HG03103 (cell line): ENCODE measurements at regions not wholly inside any gene's neighbourhood (a gene's known extent, or its start where the extent isn't known, plus 50 kb on each side); places are given as distances from the start of the nearest gene placed in this dataset.
"Not testable (repeated sequence)": the region's sequence is repeated elsewhere in the genome, so short reads cannot be mapped to it uniquely, and the experiment has no call there.

Experiments used
- ATAC-seq: cut with Tn5 transposase; IDR thresholded peaks from one replicate; pipeline ENCODE4 v1.9.1; 2021; ENCODE audit warnings: low read depth; ENCODE audit not compliant: unreplicated experiment

DNA sequence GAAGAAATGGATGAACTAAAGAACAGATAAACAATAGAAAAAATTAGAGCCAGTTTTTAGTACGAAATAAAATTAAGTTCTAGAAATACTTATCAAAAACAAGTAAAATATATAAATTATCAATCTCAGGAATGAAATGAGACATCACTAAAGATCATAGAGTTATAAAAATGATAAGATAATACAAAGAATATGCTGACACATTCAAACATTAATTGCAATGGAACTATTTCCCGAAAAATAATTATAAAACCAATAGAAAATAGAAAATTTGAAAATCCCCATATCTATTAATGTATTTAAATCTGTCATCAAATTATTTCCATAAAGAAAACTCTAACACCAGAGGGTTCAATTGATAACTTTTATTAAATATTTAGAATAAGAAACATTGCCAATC, 458.1 kb upstream of the MBL2 start:
- ATAC-seq = no peak

DNA sequence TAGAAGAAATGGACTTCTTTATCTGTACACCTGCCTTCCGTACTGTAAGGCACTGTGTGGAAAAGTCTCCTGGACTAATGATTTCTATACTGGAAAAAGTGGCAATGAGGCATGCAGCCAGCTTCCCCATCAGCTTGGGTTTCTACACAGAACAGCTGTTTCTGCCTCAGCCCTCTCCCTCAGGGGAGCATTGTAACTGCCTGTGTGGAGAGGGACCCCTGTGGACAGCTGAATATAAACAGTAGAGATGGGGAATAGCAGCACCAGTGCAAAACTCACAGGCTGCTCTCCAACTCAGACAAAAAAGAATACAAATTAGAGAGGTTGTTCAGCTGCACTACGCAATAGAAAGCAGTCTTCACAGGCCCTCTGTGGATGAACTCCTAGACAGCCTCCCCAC, 451.3 kb upstream of the MBL2 start:
- ATAC-seq = no peak

DNA sequence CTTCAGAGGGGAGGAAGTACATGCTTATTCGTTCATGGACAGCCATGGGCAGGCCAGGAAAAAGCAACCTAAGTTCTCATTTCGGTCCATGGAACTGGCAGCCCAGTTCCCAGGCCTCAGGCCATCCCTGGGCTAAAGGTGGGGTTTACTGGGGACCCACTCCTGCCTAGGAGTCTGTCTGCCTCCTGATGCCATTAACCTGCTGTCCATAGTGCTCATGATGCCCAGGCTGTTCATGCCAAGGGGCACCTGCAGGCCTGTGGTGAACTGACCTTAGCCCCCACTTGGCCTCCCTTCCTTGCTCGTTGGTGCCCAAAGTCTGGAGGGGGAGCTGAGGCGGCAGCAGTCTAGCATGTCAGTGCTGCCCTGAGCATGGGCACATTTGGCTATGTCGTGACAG, 450.2 kb upstream of the MBL2 start:
- no peak for ATAC-seq

DNA sequence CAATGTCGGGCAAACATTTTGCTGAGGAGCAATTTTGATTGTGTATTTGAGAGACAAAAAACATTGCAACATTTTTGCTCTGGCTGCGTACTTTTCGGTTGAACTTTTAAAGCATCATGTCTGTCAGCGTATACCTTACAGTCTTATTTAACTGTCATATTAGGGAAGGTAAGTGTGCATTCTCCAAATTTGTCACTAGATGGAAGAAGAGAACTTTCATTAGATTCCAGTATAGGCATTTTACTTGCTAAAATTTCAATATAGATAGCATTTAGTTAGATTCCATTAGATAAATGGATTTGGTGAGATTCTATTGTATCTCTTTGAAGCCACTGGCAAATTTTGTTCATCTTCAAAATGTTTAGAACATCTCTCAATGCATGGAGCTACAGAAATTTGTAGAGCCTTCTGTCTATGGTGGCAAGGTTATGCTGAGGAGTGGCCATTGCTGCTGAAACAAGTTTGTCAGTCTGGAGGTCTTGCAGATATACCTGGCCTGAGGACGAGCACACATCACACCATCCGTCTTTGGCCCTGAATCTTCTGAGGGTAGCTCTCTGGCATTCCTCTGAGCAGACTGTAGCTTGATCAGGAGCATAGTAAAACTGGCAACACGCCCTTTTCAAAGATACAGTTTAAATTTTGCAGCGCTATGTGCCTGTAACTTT, 437.5 kb upstream of the MBL2 start:
- ATAC-seq = no peak

DNA sequence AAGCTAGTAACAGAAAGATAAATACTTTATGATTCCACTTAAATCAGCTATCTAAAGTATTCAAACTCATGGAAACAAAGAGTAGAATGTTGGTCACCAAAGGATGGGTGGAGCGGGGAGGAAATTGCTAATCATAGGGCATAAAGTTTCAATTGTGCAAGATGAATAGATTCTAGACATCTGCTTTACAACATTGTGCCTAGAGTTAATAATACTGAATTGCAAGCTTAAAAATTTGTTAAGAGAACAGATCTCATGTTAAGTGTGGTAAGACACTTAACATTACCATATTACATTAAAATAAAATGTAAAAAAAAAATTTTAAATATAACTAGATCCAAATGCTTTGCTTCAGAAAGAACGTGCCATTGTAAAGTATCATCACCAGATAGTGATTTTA, 411.1 kb upstream of the MBL2 start:
- no peak for ATAC-seq

DNA sequence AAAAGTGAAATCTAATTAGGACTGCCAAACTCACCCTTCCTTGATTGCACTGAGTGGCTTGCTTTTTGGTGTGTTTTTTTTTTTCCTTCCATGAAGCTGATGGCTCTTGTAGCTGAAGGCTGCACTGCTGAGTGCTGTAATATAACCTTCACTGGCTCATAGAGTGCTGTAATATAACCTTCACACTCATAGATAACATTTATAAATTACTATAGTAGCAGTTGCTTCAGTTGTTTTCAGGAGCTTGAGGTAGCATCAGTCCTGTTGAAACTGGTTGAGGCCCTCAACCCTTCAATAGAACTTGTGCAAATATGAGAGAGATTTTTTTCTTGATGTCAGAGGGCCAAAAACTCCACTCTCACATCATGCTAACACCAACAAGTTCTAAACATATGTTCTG, 404.9 kb upstream of the MBL2 start:
- no peak for ATAC-seq

DNA sequence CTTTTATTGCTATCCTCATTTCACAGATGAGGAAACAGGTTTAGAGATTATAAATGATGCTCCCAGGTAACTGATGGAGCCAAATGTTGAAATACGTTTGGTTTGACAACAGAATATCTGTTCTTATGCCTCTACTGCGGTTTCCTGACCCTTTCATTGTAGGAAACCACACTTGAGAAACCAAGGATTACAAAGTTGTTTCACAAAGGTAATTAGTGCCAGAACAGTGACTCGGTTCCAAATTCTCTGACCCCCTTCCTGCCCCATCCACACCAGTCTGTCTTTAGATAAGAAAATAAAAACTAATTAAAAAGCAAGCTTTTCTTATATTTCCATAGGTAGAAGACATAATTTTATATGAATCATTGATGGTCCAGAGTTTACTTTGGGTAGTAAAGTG, 393.7 kb upstream of the MBL2 start:
- ATAC-seq = no peak

DNA sequence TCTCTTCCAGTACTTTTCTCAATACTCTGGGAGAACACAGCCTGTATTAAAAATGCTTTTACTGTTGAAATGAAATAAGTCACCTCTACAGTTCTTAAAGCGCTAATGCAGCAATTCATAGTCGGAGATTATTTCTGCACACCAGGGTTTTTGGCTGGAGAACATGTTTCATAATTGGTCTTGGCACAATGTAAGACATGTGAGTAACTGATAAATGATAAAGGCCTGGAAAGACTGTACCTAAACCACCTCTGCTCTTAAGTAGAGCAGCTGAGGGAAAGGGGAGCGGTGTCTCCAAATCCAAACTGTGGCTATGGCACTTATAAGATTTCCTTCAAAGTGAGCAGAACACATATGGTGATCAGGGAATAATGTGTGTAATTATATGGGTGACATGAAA, 390.3 kb upstream of the MBL2 start:
- no peak for ATAC-seq

DNA sequence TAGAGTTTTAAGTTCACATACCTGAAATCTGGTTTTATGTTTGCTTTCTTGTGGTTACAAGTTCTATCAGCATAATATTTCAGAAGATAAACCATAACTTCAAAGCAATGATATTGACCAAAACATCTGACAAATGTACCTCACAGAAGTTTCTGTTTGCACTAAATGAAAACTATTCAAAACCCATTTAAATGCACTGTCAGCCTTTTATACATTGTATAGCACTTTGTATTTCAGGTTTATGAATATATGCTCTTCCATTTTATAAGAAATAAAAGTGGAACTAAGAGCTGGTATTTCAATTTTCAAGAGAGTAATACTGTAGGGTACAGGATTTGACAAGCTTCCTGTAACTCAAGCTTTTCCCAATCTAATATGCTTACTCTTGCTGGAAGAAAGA, 388.6 kb upstream of the MBL2 start:
- ATAC-seq = no peak

DNA sequence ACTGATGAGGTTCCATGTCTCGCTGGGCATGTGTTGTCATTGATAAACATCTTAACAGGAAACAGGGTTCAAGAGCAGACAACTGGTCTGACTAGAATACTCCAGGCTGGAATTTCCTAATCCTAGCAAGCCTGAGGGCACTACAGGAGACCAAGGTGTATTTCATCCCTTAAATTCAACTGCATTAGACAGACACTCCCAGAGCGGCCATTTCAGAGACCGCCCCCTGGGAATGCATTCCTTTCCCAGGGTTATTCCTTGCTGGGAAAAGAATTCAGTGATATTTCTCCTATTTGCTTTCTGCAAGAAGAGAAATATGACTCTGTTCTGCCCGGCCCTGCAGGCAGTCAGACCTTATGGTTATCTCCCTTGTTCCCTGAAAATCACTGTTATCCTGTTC, 383.1 kb upstream of the MBL2 start:
- ATAC-seq = not testable (repeated sequence)

DNA sequence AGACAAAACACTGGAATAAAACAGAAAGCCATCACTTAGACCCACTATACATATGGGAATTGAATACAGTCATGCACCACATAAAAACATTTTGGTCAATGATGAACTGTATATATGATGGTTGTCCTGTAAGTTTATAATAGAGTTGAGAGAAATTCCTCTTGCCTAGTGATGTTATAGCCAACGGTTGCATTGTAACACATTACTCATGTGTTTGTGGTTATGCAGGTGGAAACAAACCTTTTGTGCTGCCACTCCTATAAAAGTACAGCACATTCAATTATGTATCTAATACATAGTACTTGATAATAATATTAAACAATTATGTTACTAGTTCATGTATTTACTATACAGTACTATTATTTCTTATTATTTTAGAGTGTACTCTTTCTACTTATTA, 381.2 kb upstream of the MBL2 start:
- ATAC-seq = no peak

DNA sequence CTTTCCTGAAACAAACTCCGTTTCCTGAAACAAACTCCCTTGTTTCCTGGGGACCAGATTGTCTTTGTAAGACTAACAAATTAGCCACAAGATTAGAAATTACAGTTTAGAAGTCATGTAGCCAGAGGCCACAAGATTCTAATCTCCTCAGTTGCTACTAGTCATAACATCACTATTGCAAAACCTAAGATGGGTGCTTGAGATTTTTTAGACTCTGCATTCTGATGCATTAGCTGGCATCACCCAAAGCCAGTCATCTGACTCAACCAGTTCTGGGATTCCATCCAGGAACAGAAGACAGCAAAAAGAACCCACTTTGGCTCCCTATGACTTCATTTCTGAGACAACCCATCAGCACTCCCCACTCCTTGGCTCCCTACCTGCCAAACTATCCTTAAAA, 367.9 kb upstream of the MBL2 start:
- ATAC-seq = no peak

DNA sequence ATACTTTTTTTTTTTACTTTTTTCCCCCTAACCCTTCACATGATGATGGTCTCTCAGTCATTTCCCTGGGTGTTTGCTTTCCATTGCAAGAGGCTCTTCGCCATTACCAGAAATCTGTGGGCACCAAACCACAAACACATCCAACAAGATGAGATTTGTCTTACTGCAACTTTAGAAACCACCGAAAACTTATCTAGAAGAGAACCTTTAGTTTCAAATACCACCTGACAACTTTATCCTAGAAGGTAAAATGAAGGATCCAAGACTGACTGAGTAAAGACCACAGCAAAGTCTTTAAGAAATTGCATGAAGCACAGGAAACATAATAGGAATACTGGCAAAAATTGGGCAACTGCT, 363.3 kb upstream of the MBL2 start:
- ATAC-seq = no peak

DNA sequence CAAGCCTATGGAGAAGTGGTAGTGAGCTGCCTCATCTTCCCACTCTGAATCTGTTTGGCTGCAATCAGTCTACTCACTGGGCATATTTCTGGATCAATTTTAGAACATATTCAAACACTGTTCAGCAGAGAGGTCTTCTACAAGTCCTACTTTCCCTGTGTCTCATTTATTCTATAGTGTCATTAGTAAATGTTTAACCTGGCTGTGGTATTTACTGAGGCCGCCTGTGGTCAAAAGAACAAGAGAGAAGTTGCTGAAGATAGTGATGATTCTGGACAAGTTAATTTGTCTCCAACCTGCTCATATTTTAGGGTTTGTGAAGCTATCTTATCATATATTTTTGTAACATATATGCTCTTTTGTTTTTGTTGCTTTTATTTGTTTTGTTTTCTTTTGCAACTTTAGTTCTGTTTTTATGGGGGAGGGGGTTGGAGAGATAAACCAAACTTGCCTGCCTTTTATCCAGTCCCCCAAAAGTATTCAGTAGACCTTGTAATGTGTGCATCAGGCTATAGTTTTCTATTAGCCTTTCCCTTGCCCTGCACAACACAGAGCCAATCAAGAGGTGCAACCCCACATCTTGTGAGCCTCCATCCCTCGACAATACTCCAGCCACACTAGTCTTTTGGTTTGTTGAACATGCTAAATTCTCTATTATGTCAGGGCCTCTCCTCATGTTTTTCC, 362.8 kb upstream of the MBL2 start:
- no peak for ATAC-seq

DNA sequence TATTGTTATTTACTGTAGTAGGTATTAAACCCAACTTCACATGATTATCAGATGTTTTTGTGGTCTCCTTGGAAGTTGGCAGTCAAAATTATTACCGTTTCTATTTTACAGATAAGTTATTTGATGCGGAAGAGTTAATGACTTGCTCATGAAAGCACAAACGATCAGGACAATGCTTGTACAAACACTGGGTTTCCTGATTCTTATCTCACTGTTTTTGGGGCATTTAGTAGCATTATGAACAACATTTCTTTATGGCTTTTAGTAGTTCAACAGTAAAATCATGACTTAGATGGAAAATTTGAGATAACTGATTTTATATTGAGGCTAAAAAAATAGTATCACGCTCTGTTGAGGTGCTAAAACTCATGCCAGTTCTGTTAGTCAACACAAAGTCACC, 361.5 kb upstream of the MBL2 start:
- no peak for ATAC-seq

DNA sequence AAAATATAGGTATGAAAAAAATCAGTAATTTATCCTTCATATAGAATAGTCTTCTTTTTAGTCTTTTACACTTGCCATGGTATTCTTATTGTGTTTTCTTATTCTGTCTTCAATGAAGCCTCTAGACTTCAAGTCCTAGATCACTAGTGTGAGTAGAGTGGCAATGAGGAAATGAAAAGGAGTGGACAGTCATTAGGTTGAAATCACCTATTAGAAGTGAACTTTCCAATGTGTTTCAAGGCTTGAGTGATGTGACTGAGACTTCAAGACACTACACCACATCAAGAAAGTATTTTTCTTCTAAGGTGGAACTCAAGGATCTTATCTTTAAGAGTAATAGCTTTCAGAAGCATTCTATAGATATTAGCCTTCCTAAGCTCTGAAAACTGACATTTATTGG, 357.8 kb upstream of the MBL2 start:
- ATAC-seq = no peak

DNA sequence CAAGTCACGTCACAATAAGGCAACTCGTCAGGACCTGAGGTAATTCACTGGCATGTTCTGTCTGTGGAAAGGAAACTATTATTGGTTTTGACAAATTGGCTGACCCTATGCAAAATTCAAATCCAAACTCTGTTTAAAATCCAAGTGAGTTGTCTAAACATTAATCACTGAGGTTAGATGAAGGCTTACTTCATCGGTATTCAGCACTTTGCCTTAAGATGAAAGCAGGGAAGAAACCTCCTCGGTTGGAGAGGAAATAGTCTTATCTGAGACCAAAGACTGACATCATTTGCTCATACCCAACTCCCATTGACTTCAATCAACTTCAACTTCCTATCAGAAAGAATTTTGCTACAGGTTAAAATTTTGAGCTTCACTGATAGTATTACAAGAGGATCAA, 355.1 kb upstream of the MBL2 start:
- no peak for ATAC-seq

DNA sequence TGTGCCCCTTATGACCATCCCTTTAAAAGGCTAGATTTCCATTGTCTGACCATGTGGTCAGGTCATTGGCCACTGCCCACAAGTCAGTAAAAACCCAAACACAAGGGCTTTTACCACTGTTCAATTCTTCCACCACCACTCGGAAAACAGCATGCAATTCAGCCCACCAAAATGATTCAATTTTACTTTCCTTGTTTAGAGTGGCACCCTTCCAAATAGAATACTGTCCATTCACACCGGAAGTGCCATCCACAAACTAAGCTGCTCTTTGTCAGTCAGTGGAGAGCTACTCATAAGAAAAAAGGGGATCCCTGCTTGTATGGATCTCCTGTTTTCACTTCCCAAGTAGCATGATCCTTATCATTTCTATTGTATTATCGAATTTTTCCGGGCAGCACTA, 350.7 kb upstream of the MBL2 start:
- ATAC-seq = no peak

DNA sequence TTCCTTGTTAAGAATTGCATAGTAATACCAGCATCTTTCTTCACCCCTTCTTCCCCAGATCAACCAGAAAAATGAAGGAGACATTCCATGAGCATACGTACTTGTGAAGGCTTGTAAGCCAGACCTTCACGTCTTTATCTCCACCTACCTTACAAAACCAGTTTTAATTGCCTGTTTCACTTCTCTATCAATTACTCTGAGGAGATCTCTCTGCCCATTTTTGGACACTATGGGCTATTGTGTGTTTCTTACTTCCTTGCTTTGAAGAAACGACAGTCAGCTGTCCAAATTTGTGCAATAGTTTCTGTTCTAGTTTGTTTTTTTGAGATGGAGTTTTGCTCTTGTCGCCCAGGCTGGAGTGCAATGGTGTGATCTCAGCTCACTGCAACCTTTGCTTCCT, 349.7 kb upstream of the MBL2 start:
- ATAC-seq = no peak

DNA sequence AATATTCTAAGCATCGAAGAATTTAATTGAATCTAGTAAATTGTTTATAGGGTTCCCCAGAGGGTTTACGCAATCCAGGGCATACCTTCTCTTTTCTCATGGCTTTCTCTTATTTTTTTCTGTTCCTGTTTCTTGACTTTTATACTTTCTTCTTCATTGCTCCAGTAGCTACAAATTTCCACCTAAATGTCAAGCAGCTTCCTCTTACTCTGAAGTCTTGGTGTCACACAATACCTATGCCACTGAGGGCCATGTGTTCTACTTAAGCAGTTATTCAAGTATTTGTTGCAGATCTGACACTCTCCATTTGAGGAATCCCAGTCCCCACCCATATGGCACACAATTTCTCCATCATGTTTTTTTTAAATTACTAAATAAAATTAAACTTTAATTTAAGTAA, 343.1 kb upstream of the MBL2 start:
- no peak for ATAC-seq

DNA sequence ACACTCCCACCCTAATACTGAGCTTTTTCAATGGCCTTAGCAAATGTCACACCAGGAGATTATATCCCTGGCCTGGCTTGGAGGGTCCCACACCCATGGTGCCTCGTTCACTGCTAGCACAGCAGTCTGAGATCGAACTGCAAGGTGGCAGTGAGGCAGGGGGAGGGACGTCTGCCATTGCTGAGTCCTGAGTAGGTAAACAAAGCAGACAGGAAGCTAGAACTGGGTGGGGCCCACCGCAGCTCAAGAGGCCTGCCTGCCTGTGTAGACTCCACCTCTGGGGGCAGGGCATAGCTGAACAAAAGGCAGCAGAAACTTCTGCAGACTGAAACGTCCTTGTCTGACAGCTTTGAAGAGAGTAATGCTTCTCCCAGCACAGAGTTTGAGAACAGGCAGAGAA, 338.9 kb upstream of the MBL2 start:
- ATAC-seq = no peak

DNA sequence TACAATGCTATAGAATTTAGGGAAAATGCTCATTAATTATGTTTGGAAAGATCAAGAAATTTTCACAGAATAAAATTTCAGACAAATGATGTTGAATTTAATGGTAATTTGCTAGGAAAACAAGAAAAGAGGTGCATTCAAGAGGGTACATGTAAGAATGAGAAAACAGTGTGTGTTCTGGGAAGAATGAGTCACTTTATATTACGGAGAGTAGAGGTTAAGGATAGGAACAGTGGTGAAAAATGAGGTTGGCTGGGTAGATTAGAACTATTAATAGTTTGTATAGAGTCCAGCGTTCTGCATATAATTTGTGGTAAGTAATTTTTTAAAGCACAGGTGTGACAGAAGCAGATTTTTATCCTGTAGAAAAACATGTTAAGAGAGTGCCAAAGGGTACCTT, 336.7 kb upstream of the MBL2 start:
- ATAC-seq = no peak
